Fibroblast of lung (primary cell): ENCODE measurements at regions not wholly inside any gene's neighbourhood (a gene's known extent, or its start where the extent isn't known, plus 50 kb on each side); places are given as distances from the start of the nearest gene placed in this dataset.
A peak's percentile ranks its signal among the peaks of the same experiment; 100 is the strongest.

Source experiments
- DNase-seq, 2 donors: peaks; one replicate each; pipeline versions ENCODE4 v3.0.0 to v3.0.0-alpha.2; 2010; ENCODE audit warnings: low read depth in 2 of 2
- H2AFZ ChIP-seq: 2 replicates; pipeline ENCODE4 v1.5.1; 2012; ENCODE audit warnings: low read length, control low read depth, inconsistent platforms
- H3K27ac ChIP-seq: 2 replicates; pipeline ENCODE4 v1.5.1; 2011; ENCODE audit warnings: low read length, control low read depth; ENCODE audit not compliant: insufficient read depth
- H3K27me3 ChIP-seq: 2 replicates; pipeline ENCODE4 v1.5.1; 2011; ENCODE audit warnings: mild to moderate bottlenecking, low read length; ENCODE audit not compliant: control insufficient read depth, insufficient read depth
- H3K36me3 ChIP-seq: 2 replicates; pipeline ENCODE4 v1.5.1; 2011; ENCODE audit warnings: low read length; ENCODE audit not compliant: control insufficient read depth, insufficient read depth
- H3K4me1 ChIP-seq: 2 replicates; pipeline ENCODE4 v1.5.1; 2011; ENCODE audit warnings: low read length; ENCODE audit not compliant: control insufficient read depth, insufficient read depth; ENCODE audit errors: extremely low read depth
- H3K4me2 ChIP-seq: 2 replicates; pipeline ENCODE4 v1.5.1; 2011; ENCODE audit warnings: low read length, control low read depth; ENCODE audit not compliant: insufficient read depth; ENCODE audit errors: extremely low read depth
- H3K4me3 ChIP-seq, 4 experiments: fragments of 200-600 bp in 1 of 4; sonication (generic) in 1 of 4; replicated peaks in 1 of 4; 2 replicates each; pipeline ENCODE4 v1.5.1; 2011 to 2016; ENCODE audit warnings: low read length in 4 of 4, low read depth in 3 of 4, mild to moderate bottlenecking in 3 of 4, control low read depth in 2 of 4, inconsistent platforms in 1 of 4, mixed read lengths in 1 of 4; ENCODE audit not compliant: insufficient read depth in 1 of 4; ENCODE audit errors: control extremely low read depth in 1 of 4
- H3K79me2 ChIP-seq: 2 replicates; pipeline ENCODE4 v1.5.1; 2012; ENCODE audit warnings: mild to moderate bottlenecking, low read length, inconsistent platforms; ENCODE audit not compliant: control insufficient read depth, insufficient read depth
- H3K9ac ChIP-seq: 2 replicates; pipeline ENCODE4 v1.5.1; 2011; ENCODE audit warnings: mild to moderate bottlenecking, low read length, control low read depth; ENCODE audit not compliant: insufficient read depth
- H3K9me3 ChIP-seq: 2 replicates; pipeline ENCODE4 v1.5.1; 2012; ENCODE audit warnings: low read depth, low read length; ENCODE audit not compliant: control insufficient read depth, insufficient read depth
- H4K20me1 ChIP-seq: 2 replicates; pipeline ENCODE4 v1.5.1; 2011; ENCODE audit warnings: low read length; ENCODE audit not compliant: control insufficient read depth, insufficient read depth; ENCODE audit errors: extremely low read depth
- EZH2 ChIP-seq: IDR thresholded peaks from 2 replicates; pipeline ENCODE4 v1.5.1; 2012; ENCODE audit warnings: low read length, control low read depth, mild to moderate bottlenecking; ENCODE audit errors: missing control alignments
- TF ChIP-seq, protein P1 (sequence below), 2 donors: IDR thresholded peaks in 1 of 2; conservative IDR thresholded peaks in 1 of 2; 1 replicate in 1 of 2; 2 replicates in 1 of 2; pipeline ENCODE4 v1.5.1; 2011 to 2012; ENCODE audit warnings: low read length in 2 of 2, control low read depth in 1 of 2, inconsistent platforms in 1 of 2, low read depth in 1 of 2, mild to moderate bottlenecking in 1 of 2

DNA sequence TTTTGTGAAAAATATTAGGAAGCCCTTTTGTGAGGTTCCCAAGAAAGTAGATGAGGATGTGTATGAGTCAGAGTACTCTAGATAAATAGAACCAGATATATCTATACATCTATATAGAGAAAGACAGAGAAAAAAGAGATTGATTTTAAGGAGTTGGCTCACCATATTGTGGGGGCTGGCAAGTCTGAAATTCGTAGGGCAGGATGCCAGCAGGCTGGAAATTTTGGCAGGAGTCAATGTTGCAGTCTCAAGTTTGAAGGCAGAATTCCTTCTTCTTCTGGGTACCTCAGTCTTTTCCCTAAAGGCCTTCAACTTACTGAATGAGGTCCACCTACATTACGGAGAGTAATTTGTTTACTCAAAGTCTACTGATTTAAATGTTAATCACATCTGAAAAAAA is 65.3 kb upstream of the SAMD3 start:
- Histone ChIP-seq H3K27ac (no peak overlapping the region), H3K79me2 (no peaks in the 10 kb centered on the region)
- peak in 1 of 2 donors; percentile 17 for DNase-seq

GRCh38 chr6:130282234-130282995 is 59.7 kb upstream of the SAMD3 start:
- Histone ChIP-seq H3K27me3 (no peaks in the 10 kb centered on the region), H3K79me2 (no peaks in the 10 kb centered on the region), H3K4me1 (no peaks in the 10 kb centered on the region), H3K9me3 (no peaks in the 10 kb centered on the region), H3K4me3 (no peak overlapping the region), H2AFZ (no peak overlapping the region), H4K20me1 (no peaks in the 10 kb centered on the region), H3K4me2 (no peak overlapping the region), H3K9ac (no peak overlapping the region), H3K27ac (no peak overlapping the region), H3K36me3 (no peaks in the 10 kb centered on the region)
- peak; percentile 13 to 63 for DNase-seq
- TF ChIP-seq, protein P1, sequence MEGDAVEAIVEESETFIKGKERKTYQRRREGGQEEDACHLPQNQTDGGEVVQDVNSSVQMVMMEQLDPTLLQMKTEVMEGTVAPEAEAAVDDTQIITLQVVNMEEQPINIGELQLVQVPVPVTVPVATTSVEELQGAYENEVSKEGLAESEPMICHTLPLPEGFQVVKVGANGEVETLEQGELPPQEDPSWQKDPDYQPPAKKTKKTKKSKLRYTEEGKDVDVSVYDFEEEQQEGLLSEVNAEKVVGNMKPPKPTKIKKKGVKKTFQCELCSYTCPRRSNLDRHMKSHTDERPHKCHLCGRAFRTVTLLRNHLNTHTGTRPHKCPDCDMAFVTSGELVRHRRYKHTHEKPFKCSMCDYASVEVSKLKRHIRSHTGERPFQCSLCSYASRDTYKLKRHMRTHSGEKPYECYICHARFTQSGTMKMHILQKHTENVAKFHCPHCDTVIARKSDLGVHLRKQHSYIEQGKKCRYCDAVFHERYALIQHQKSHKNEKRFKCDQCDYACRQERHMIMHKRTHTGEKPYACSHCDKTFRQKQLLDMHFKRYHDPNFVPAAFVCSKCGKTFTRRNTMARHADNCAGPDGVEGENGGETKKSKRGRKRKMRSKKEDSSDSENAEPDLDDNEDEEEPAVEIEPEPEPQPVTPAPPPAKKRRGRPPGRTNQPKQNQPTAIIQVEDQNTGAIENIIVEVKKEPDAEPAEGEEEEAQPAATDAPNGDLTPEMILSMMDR (conservative IDR thresholded peaks at IDR 0.05 in 1 of 2, IDR thresholded peaks at IDR 0.05 in 1 of 2; ENCODE audit: low read depth in 1 of 2, low read length in 2 of 2) = peak; percentile 46 to 71
- TF ChIP-seq EZH2 = no peak

More for the DNA sequence above, 65.3 kb upstream of the SAMD3 start:
- H3K9ac ChIP-seq = no peak overlapping the region
- TF ChIP-seq, protein P1 (conservative IDR thresholded peaks at IDR 0.05 in 1 of 2, IDR thresholded peaks at IDR 0.05 in 1 of 2; ENCODE audit: low read depth in 1 of 2, low read length in 2 of 2) = no peak
- TF ChIP-seq EZH2 = no peak
- no peak overlapping the region for H3K4me2 ChIP-seq
- H3K27me3 ChIP-seq = no peaks in the 10 kb centered on the region
- H4K20me1 ChIP-seq = no peaks in the 10 kb centered on the region
- H3K36me3 ChIP-seq = no peaks in the 10 kb centered on the region
- no peak overlapping the region for H3K4me3 ChIP-seq
- H3K4me1 ChIP-seq = no peaks in the 10 kb centered on the region
- no peak overlapping the region for H2AFZ ChIP-seq
- no peaks in the 10 kb centered on the region for H3K9me3 ChIP-seq

DNA sequence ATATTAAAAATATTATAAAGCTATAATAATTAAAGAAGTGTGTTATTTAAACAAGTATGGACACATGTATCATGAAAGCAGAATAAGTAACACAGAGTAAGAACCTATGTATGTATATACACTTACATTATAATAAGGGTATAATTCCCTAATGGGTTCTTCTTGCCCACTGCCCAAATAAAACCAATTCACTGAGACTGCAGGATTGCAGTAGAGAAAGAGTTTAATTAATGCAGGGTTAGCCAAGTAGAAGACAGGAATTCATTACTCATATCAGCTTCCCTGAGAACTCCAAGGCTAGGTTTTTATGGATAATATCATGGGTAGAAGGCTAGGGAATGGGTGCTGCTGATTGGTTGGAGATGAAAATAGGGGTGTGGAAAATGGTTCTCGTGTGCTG is 53.8 kb upstream of the SAMD3 start:
- Histone ChIP-seq H3K4me1 (no peaks in the 10 kb centered on the region), H3K27me3 (no peaks in the 10 kb centered on the region), H3K9me3 (no peaks in the 10 kb centered on the region), H3K9ac (no peak overlapping the region), H3K4me2 (no peak overlapping the region), H3K27ac (no peak overlapping the region), H3K79me2 (no peaks in the 10 kb centered on the region), H3K36me3 (no peaks in the 10 kb centered on the region), H2AFZ (no peak overlapping the region), H3K4me3 (no peak overlapping the region), H4K20me1 (no peaks in the 10 kb centered on the region)
- no peak for DNase-seq
- TF ChIP-seq, protein P1 (conservative IDR thresholded peaks at IDR 0.05 in 1 of 2, IDR thresholded peaks at IDR 0.05 in 1 of 2; ENCODE audit: low read depth in 1 of 2, low read length in 2 of 2) = no peak
- no peak for TF ChIP-seq EZH2
